Activated CD4-positive, alpha-beta T cell treated with anti-CD3 and anti-CD28 coated beads for 36 hours (primary cell): ENCODE measurements at regions not wholly inside any gene's neighbourhood (a gene's known extent, or its start where the extent isn't known, plus 50 kb on each side); places are given as distances from the start of the nearest gene placed in this dataset.

Experiments used
- ATAC-seq: fragments of 200-7000 bp; cut with Tn5 transposase; one replicate; pipeline ENCODE4 v1.10.0; 2021; ENCODE audit warnings: mild to moderate bottlenecking, moderate library complexity
- CTCF ChIA-PET: fragments of 350-600 bp; sonication (Branson Sonifier 250); formaldehyde crosslinking; loops from one replicate; lab custom pipeline; 2021; ENCODE audit warnings: antibody characterized with exemption; lab: Charles Lee
- POLR2A ChIA-PET: fragments of 350-600 bp; sonication (Branson Sonifier 250); formaldehyde crosslinking; loops from one replicate; lab custom pipeline; 2021; ENCODE audit warnings: antibody characterized with exemption, inconsistent platforms; lab: Charles Lee
- DNase-seq: peaks from one replicate; pipeline ENCODE4 v3.0.0-alpha.2; 2020
- H3K27ac Mint-ChIP-seq: one replicate; pipeline ENCODE4 v1.8.0; 2021; ENCODE audit warnings: mixed read lengths
- H3K27me3 Mint-ChIP-seq: one replicate; pipeline ENCODE4 v1.8.0; 2021; ENCODE audit warnings: mixed read lengths
- H3K36me3 Mint-ChIP-seq: one replicate; pipeline ENCODE4 v1.8.0; 2021; ENCODE audit warnings: low read depth, mixed read lengths
- H3K4me1 Mint-ChIP-seq: one replicate; pipeline ENCODE4 v1.8.0; 2021; ENCODE audit warnings: mixed read lengths
- H3K4me3 Mint-ChIP-seq: one replicate; pipeline ENCODE4 v1.8.0; 2021; ENCODE audit warnings: mild to moderate bottlenecking, moderate library complexity, mixed read lengths
- H3K9me3 Mint-ChIP-seq: one replicate; pipeline ENCODE4 v1.8.0; 2021; ENCODE audit warnings: low read depth, mixed read lengths
- intact Hi-C, 2 experiments: fragments of 100-400 bp; cut with DNase I in 1 of 2; cut with micrococcal nuclease in 1 of 2; formaldehyde crosslinking; loops; one replicate each; pipeline versions ENCODE4 v1.14.2 to v1.15.1; 2022 to 2024; cut with DNase I, micrococcal nuclease

DNA sequence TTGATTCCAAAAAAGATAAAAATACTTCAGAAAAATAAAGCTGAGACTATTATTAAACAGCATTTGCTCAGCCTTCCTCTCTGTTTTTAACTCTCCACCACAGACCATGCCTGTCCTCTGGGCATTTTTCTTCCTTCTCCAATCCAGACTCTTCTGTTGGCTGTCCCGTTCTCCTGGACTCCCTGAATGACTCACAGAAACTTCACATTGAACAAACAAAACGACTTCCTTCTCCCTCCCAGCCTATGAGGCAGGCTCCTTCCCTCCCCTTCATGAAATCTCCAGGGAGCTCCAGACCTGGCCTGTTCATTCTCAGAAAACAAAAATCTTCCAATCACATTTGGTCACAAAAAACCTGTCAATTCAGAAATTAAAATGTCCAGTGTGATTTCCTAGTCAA lies 421.3 kb downstream of the NPHP4 start:
- no peak for DNase-seq
- no peaks in the 10 kb centered on the region for H3K36me3 Mint-ChIP-seq
- no peak overlapping the region for H3K4me3 Mint-ChIP-seq
- intact Hi-C loops = no loop called here
- H3K4me1 Mint-ChIP-seq = no peaks in the 10 kb centered on the region
- POLR2A ChIA-PET = no interaction called here
- peaks cover 7% of the 10 kb centered on the region for H3K9me3 Mint-ChIP-seq
- CTCF ChIA-PET = no interaction called here
- H3K27me3 Mint-ChIP-seq = peaks cover 5% of the 10 kb centered on the region
- no peak overlapping the region for H3K27ac Mint-ChIP-seq
- ATAC-seq = no peak

DNA sequence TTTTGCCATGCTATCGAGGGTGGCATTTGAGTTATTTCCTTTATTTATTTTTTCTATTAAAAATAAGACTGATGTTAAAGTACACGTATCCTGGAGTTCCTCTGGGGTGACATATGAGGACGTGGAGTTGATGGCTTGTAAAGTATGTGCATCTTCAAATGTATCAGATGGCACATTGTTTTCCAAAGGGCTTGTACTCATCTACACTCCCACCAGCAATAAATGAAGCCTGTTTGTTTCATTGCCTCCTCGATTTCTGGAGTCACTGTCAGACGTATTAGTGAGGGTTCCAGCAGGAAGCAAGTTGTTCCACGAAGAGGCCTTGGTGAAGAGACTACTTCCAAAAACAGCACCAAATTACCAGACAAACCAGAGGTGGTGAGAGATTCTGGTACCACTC lies 423.9 kb downstream of the NPHP4 start:
- Mint-ChIP-seq H3K27ac (no peak overlapping the region), H3K9me3 (peaks cover 7% of the 10 kb centered on the region), H3K36me3 (no peaks in the 10 kb centered on the region), H3K4me3 (no peak overlapping the region), H3K27me3 (peaks cover 5% of the 10 kb centered on the region), H3K4me1 (no peaks in the 10 kb centered on the region)
- ChIA-PET CTCF (no interaction called here), POLR2A (no interaction called here)
- no peak for ATAC-seq
- no peak for DNase-seq
- intact Hi-C loops = no loop called here

DNA sequence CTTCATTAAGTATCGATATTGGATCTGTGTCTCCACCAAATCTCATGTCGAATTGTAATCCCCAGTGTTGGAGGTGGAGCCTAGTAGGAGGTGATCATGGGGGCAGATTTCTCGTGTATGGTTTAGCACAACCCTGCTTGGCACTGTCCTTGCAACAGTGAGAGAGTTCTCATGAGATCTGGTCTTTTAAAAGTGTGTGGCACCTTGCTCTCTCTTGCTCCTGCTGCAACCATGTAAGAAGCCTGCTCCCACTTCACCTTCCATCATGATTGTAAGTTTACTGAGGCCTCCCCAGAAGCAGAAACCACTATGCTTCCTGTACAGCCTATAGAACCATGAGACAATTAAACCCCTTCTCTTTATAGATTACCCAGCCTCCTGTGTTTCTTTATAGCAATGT lies 424.4 kb downstream of the NPHP4 start:
- POLR2A ChIA-PET = no interaction called here
- H3K27ac Mint-ChIP-seq = no peak overlapping the region
- CTCF ChIA-PET = no interaction called here
- DNase-seq (no peak), ATAC-seq (no peak)
- intact Hi-C loops = no loop called here
- no peak overlapping the region for H3K4me3 Mint-ChIP-seq
- H3K4me1 Mint-ChIP-seq = no peaks in the 10 kb centered on the region
- no peaks in the 10 kb centered on the region for H3K36me3 Mint-ChIP-seq
- peaks cover 7% of the 10 kb centered on the region for H3K9me3 Mint-ChIP-seq
- H3K27me3 Mint-ChIP-seq = peaks cover 5% of the 10 kb centered on the region

- Mint-ChIP-seq H3K27ac (no peak overlapping the region), H3K36me3 (no peaks in the 10 kb centered on the region), H3K4me1 (no peaks in the 10 kb centered on the region), H3K9me3 (peaks cover 7% of the 10 kb centered on the region), H3K4me3 (no peak overlapping the region), H3K27me3 (peaks cover 3% of the 10 kb centered on the region)
- ChIA-PET CTCF (no interaction called here), POLR2A (no interaction called here)
- no peak for DNase-seq
- intact Hi-C loops = no loop called here
- ATAC-seq = no peak
Observed at GRCh38 chr1:5566924-5567323, 425.3 kb downstream of the NPHP4 start.

DNA sequence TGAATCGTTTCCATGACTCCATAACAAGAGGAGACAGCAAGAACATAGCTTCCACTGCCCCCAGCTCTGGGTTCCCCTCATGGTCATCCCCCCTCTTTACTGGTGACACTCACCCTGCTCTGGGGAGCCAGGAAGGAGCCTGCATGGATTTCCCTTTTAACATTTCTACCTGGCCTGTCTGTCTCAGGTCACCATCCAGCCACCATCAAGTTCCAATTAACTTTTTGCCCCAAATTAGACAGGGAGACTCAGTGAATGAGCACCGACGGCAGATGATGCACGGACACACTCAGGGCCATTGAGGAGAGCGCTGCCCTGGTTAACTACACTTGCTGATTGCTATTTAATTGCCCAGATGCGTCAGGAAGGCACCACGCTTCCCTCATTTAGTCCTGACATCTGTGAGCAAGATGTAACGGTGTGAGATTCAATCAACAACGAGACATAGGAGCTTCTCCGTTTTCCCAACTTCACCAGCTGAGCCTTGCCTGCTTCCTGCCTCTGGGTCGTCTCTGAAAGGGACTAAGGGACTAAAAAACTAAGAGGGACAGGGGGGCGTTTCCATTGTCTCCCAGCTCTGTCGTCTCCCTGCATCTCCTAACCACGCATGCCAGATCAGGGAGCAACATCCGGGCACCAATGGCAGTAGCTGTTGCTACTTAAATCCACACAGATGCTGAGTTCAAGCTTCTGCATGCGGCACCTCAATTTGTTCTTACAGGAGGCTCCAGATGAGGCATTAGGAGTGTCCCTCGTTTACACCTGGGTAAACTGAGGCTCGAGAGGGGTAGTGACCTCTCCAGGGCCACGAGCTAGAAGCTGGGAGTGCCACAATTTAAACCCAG lies 426.7 kb downstream of the NPHP4 start:
- Mint-ChIP-seq H3K4me3 (no peak overlapping the region), H3K36me3 (no peaks in the 10 kb centered on the region), H3K4me1 (no peaks in the 10 kb centered on the region), H3K9me3 (peaks cover 7% of the 10 kb centered on the region), H3K27ac (no peak overlapping the region), H3K27me3 (peaks cover 3% of the 10 kb centered on the region)
- POLR2A ChIA-PET = no interaction called here
- DNase-seq (no peak), ATAC-seq (no peak)
- intact Hi-C loops = no loop called here
- CTCF ChIA-PET = no interaction called here

- H3K27ac Mint-ChIP-seq = no peak overlapping the region
- intact Hi-C loops = no loop called here
- peaks cover 3% of the 10 kb centered on the region for H3K27me3 Mint-ChIP-seq
- peaks cover 7% of the 10 kb centered on the region for H3K9me3 Mint-ChIP-seq
- H3K36me3 Mint-ChIP-seq = no peaks in the 10 kb centered on the region
- H3K4me1 Mint-ChIP-seq = no peaks in the 10 kb centered on the region
- no peak overlapping the region for H3K4me3 Mint-ChIP-seq
- ChIA-PET POLR2A (no interaction called here), CTCF (no interaction called here)
- DNase-seq (no peak), ATAC-seq (no peak)
Observed at GRCh38 chr1:5564578-5565257, 427.5 kb downstream of the NPHP4 start.

- intact Hi-C loops = no loop called here
- H3K36me3 Mint-ChIP-seq = no peaks in the 10 kb centered on the region
- DNase-seq (no peak), ATAC-seq (no peak)
- no peak overlapping the region for H3K4me3 Mint-ChIP-seq
- no peaks in the 10 kb centered on the region for H3K4me1 Mint-ChIP-seq
- ChIA-PET CTCF (no interaction called here), POLR2A (no interaction called here)
- H3K9me3 Mint-ChIP-seq = peaks cover 5% of the 10 kb centered on the region
- no peak overlapping the region for H3K27ac Mint-ChIP-seq
- peaks cover 3% of the 10 kb centered on the region for H3K27me3 Mint-ChIP-seq
Observed at GRCh38 chr1:5563861-5564577, 428.2 kb downstream of the NPHP4 start.

GRCh38 chr1:5562769-5563168 lies 429.5 kb downstream of the NPHP4 start:
- CTCF ChIA-PET = no interaction called here
- Mint-ChIP-seq H3K36me3 (no peaks in the 10 kb centered on the region), H3K4me3 (no peak overlapping the region), H3K27ac (no peak overlapping the region), H3K27me3 (peaks cover 3% of the 10 kb centered on the region), H3K9me3 (peaks cover 5% of the 10 kb centered on the region), H3K4me1 (no peaks in the 10 kb centered on the region)
- no peak for ATAC-seq
- POLR2A ChIA-PET = no interaction called here
- DNase-seq = no peak
- intact Hi-C loops = no loop called here

DNA sequence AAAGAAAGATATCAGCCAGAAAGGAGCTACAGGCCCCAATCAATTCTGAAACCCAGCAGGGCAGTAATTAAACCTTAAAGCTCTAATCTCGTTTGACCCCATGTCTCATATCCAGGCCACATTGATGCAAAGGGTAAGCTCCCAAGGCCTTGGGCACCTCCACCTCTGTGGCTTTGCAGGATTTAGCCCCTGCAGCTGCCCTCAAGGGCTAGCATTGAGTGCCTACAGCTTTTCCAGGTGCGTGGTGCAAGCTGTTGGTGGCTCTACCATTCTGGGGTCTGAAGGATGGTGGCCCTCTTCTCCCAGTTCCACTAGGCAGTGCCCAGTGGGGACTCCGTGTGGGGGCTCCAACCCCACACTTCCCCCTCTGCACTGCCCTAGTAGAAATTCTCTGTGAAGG lies 429.9 kb downstream of the NPHP4 start:
- no peak for ATAC-seq
- Mint-ChIP-seq H3K36me3 (no peaks in the 10 kb centered on the region), H3K27me3 (peaks cover 3% of the 10 kb centered on the region), H3K9me3 (peaks cover 5% of the 10 kb centered on the region), H3K27ac (no peak overlapping the region), H3K4me1 (no peaks in the 10 kb centered on the region), H3K4me3 (no peak overlapping the region)
- intact Hi-C loops = no loop called here
- ChIA-PET CTCF (no interaction called here), POLR2A (no interaction called here)
- DNase-seq = no peak

DNA sequence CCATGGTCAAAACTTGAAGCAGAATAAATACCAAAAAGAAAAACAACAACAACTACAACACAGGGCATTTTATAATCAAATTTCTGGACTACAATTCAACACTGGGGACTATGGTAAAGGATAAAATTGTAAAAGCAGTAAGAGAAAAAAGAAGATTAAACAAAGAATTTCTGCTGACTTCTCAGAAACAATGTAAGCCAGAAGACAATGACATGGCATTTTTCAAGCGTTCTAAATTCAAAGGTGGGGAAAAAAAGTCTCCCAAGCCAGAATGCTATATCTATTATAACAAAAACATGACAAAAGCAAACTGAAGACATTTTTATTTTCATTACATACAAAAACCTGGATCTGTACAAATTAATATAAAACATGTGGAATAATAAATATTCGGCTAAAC lies 433.1 kb downstream of the NPHP4 start:
- H3K9me3 Mint-ChIP-seq = peaks cover 6% of the 10 kb centered on the region
- no peaks in the 10 kb centered on the region for H3K4me1 Mint-ChIP-seq
- no peak for DNase-seq
- ChIA-PET POLR2A (no interaction called here), CTCF (no interaction called here)
- no peaks in the 10 kb centered on the region for H3K27me3 Mint-ChIP-seq
- no peak overlapping the region for H3K27ac Mint-ChIP-seq
- no peaks in the 10 kb centered on the region for H3K36me3 Mint-ChIP-seq
- intact Hi-C loops = no loop called here
- H3K4me3 Mint-ChIP-seq = no peak overlapping the region
- ATAC-seq = no peak

GRCh38 chr1:5555853-5556252 lies 436.4 kb downstream of the NPHP4 start:
- DNase-seq (no peak), ATAC-seq (no peak)
- peaks cover 2% of the 10 kb centered on the region for H3K27me3 Mint-ChIP-seq
- CTCF ChIA-PET = no interaction called here
- no peaks in the 10 kb centered on the region for H3K4me1 Mint-ChIP-seq
- H3K27ac Mint-ChIP-seq = no peak overlapping the region
- POLR2A ChIA-PET = no interaction called here
- intact Hi-C loops = no loop called here
- H3K36me3 Mint-ChIP-seq = no peaks in the 10 kb centered on the region
- no peak overlapping the region for H3K4me3 Mint-ChIP-seq
- peaks cover 7% of the 10 kb centered on the region for H3K9me3 Mint-ChIP-seq

- no peak for DNase-seq
- POLR2A ChIA-PET = no interaction called here
- ATAC-seq = no peak
- Mint-ChIP-seq H3K9me3 (peaks cover 7% of the 10 kb centered on the region), H3K36me3 (no peaks in the 10 kb centered on the region), H3K4me1 (no peaks in the 10 kb centered on the region), H3K4me3 (no peak overlapping the region), H3K27ac (no peak overlapping the region), H3K27me3 (peaks cover 8% of the 10 kb centered on the region)
- CTCF ChIA-PET = no interaction called here
- intact Hi-C loops = no loop called here
Observed at GRCh38 chr1:5554784-5555183, 437.4 kb downstream of the NPHP4 start.
